Nephron (organoid): ENCODE measurements at regions not wholly inside any gene's neighbourhood (a gene's known extent, or its start where the extent isn't known, plus 50 kb on each side); places are given as distances from the start of the nearest gene placed in this dataset.
A peak's percentile ranks its signal among the peaks of the same experiment; 100 is the strongest.

Source experiments
- H3K27ac Mint-ChIP-seq, 3 experiments: 2 replicates each; pipeline ENCODE4 v1.8.0; 2020; ENCODE audit warnings: mixed read lengths in 3 of 3, mild to moderate bottlenecking in 2 of 3, moderate library complexity in 1 of 3
- H3K27me3 Mint-ChIP-seq: 2 replicates; pipeline ENCODE4 v1.8.0; 2021; ENCODE audit warnings: low read depth, mild to moderate bottlenecking, moderate library complexity, mixed read lengths
- H3K36me3 Mint-ChIP-seq: 2 replicates; pipeline ENCODE4 v1.8.0; 2020; ENCODE audit warnings: low read depth, mixed read lengths
- H3K4me1 Mint-ChIP-seq: 2 replicates; pipeline ENCODE4 v1.8.0; 2020; ENCODE audit warnings: mixed read lengths
- H3K4me3 Mint-ChIP-seq, 3 experiments: 2 replicates each; pipeline ENCODE4 v1.8.0; 2020; ENCODE audit warnings: mild to moderate bottlenecking in 3 of 3, mixed read lengths in 3 of 3, moderate library complexity in 2 of 3
- H3K9me3 Mint-ChIP-seq: 2 replicates; pipeline ENCODE4 v1.8.0; 2020; ENCODE audit warnings: mixed read lengths
- TF ChIP-seq, protein P1 (sequence below), 3 experiments: fragments of 200-600 bp; sonication (generic); IDR thresholded peaks; one replicate each; pipeline ENCODE4 v1.5.0; 2021; ENCODE audit warnings: antibody characterized with exemption in 3 of 3; ENCODE audit not compliant: unreplicated experiment in 3 of 3

DNA sequence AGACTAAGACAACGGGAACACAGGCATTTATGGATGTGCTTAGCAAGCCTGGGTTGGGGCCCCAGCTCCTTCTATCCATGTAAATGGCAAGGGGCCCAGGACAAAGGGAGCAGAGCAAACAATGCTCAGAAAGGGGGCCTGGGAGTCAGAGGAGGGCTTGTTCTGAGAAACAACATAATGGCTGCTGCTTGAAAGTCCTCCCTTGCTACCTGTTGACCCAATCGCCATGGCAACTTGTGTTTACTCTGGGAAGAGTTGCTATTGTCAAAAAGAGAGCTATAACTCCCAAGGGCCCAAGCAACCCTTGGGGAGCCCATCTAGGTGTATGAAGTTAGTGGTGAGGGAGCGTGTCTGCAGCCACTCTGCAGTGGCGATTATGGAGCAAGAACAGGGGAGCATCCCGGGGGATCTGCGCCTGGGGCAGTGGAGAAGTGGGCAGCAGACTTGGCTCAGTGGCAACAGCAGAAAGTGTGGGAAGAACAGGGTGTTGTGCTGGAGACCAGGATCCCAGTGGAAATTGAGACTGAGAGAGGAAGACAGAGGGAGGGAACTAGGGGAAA lies 118.7 kb upstream of the NLRP1 start:
- H3K27me3 Mint-ChIP-seq, result peaks cover 32% of the 10 kb centered on the region
- TF ChIP-seq, protein P1, sequence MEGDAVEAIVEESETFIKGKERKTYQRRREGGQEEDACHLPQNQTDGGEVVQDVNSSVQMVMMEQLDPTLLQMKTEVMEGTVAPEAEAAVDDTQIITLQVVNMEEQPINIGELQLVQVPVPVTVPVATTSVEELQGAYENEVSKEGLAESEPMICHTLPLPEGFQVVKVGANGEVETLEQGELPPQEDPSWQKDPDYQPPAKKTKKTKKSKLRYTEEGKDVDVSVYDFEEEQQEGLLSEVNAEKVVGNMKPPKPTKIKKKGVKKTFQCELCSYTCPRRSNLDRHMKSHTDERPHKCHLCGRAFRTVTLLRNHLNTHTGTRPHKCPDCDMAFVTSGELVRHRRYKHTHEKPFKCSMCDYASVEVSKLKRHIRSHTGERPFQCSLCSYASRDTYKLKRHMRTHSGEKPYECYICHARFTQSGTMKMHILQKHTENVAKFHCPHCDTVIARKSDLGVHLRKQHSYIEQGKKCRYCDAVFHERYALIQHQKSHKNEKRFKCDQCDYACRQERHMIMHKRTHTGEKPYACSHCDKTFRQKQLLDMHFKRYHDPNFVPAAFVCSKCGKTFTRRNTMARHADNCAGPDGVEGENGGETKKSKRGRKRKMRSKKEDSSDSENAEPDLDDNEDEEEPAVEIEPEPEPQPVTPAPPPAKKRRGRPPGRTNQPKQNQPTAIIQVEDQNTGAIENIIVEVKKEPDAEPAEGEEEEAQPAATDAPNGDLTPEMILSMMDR (IDR thresholded peaks at IDR 0.05; ENCODE audit: unreplicated experiment in 3 of 3), result no peak
- H3K4me1 Mint-ChIP-seq, result peaks cover 6% of the 10 kb centered on the region
- H3K4me3 Mint-ChIP-seq, result no peak overlapping the region
- H3K36me3 Mint-ChIP-seq, result no peaks in the 10 kb centered on the region
- H3K9me3 Mint-ChIP-seq, result peaks cover 6% of the 10 kb centered on the region
- no peak overlapping the region for H3K27ac Mint-ChIP-seq

DNA sequence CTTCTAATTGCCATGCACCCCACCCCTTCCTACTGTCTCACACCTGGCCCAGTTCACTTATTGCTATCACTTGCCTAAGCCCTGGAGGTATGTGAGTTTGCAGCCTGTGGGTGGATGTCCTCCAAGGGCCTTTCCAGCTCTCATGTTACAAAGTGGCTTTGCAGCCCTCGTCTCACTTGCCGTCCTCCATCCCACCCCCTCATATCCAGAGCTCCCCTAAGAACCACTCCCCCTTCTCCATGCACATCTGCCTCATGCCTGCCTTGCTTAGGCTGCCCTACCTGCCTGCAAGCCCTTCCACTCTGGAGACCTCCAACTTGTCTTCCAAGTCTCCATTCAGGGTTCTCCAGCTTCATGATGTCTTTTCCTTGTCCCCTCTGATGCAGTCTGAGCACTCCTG lies 119.4 kb upstream of the NLRP1 start:
- Mint-ChIP-seq H3K4me3 (no peak overlapping the region), H3K9me3 (peaks cover 4% of the 10 kb centered on the region), H3K36me3 (no peaks in the 10 kb centered on the region), H3K27me3 (peaks cover 25% of the 10 kb centered on the region), H3K4me1 (peaks cover 6% of the 10 kb centered on the region), H3K27ac (no peak overlapping the region)
- TF ChIP-seq, protein P1 (IDR thresholded peaks at IDR 0.05; ENCODE audit: unreplicated experiment in 3 of 3), result no peak

DNA sequence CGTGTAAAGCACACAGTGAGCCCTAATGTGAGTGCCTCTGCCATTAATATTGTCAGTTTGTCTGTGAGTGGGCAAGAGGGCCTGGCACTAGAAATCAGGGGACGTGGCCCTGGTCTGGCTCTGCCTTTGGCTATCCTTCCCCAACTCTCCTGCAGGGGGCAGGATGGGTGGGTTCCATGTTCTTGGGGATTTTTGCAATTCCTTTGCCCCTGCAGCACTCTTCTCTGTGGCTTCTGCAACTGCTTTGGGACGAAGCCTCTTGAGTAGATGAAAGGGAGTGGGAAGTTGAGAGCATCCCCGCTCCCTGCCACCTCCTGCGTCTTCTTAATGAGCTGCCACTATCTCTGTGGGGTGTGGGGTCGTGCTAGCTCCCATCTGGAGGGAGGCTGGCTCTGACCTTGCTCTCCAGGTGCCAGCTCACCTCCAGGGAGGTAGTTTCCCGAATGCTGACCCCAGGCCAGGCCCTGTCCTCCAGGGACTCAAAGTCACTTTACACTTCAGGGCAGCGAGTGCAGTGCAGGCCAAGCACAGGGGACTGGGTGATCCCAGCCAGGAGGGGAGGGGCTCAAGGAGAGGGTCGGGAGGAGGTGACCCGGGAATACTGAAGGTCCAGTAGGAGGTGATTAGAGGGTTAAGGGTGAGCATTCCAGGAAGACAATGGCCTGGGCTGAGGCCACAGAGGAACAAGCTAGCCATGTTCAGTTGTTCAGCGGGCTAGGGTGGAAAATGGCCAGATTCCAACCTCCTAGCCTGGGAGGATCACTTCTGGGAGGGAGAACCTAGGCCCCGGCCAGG lies 121.0 kb upstream of the NLRP1 start:
- H3K27ac Mint-ChIP-seq, result no peak overlapping the region
- H3K9me3 Mint-ChIP-seq, result no peaks in the 10 kb centered on the region
- TF ChIP-seq, protein P1 (IDR thresholded peaks at IDR 0.05; ENCODE audit: unreplicated experiment in 3 of 3), result peak in 2 of 3 experiments; percentile 19 to 38
- peaks cover 6% of the 10 kb centered on the region for H3K4me1 Mint-ChIP-seq
- H3K27me3 Mint-ChIP-seq, result peaks cover 25% of the 10 kb centered on the region
- no peaks in the 10 kb centered on the region for H3K36me3 Mint-ChIP-seq
- H3K4me3 Mint-ChIP-seq, result no peak overlapping the region

DNA sequence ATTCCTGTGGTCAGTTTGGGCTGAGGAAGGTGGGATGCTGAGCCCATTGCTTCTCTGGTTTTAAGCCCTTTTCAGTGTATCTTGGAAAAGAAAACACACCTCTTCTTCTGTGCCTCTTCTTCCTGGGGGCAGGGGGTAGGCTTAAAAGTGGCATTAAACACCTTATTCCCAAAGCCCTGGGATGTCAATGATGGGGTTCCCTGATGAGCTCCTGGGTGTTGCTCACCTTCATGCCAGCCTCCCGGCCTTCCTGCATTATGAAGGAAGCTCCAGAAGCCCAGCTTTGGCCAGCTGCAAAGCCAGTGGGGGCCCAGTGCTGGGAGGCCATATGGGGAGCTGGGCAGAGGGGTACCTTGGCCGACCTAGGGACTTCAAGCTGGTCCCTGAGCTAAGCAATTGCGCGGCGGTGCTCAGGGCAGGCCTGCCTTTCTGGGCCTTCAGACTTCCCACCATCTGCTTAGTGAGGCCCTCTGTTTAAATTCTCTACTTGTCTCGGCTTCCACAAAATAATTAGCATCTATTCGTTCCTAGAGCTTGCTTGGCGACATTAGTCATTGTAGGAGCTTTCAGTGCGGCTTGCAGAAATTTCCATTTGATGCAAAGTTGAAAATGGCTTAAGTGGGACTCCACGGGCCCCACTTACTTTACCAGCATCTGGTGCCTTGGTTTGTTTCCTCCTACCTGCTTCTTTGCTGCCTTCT lies 121.7 kb upstream of the NLRP1 start:
- peaks cover 24% of the 10 kb centered on the region for H3K27me3 Mint-ChIP-seq

DNA sequence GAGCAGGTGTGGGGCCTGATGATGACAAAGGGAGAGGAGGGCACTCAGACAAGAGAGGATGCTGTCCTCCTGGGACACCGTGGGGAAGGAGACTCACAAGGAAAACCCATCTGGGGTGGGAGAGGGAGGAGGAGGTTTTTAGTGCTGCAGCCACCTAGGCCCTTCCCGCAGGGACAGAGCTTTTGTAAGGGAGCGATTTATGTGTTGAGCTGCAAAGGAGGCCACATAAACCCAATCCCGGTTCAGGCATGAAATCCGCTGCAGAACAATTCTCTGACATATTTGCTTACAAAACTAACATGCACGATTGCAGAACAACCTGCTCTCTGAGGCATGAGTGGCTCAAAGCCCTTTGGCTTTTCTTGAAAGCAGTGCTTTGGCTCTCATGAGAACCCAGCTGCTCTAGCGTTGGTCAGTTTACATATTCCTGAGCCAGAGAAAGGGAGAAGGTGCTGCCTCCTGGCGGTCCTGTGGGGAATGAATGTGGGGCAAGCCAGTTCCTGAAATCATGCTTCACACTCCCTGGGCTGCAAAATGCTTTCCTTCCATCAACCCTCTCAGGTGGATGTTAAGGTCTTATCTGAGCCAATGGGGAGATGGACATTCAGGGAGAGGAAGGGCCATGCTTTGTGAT lies 122.4 kb upstream of the NLRP1 start:
- Mint-ChIP-seq H3K27me3 (peaks cover 27% of the 10 kb centered on the region), H3K9me3 (no peaks in the 10 kb centered on the region), H3K27ac (no peak overlapping the region), H3K4me3 (no peak overlapping the region), H3K4me1 (peaks cover 6% of the 10 kb centered on the region), H3K36me3 (no peaks in the 10 kb centered on the region)
- TF ChIP-seq, protein P1 (IDR thresholded peaks at IDR 0.05; ENCODE audit: unreplicated experiment in 3 of 3), result peak; percentile 62 to 81 (median 80)

More for the DNA sequence above, 121.7 kb upstream of the NLRP1 start:
- Mint-ChIP-seq H3K4me1 (peaks cover 6% of the 10 kb centered on the region), H3K27ac (no peak overlapping the region), H3K36me3 (no peaks in the 10 kb centered on the region), H3K4me3 (no peak overlapping the region), H3K9me3 (no peaks in the 10 kb centered on the region)
- TF ChIP-seq, protein P1 (IDR thresholded peaks at IDR 0.05; ENCODE audit: unreplicated experiment in 3 of 3), result no peak
